ENCODE measurements at regions not wholly inside any gene's neighbourhood (a gene's known extent, or its start where the extent isn't known, plus 50 kb on each side); places are given as distances from the start of the nearest gene placed in this dataset.

DNA sequence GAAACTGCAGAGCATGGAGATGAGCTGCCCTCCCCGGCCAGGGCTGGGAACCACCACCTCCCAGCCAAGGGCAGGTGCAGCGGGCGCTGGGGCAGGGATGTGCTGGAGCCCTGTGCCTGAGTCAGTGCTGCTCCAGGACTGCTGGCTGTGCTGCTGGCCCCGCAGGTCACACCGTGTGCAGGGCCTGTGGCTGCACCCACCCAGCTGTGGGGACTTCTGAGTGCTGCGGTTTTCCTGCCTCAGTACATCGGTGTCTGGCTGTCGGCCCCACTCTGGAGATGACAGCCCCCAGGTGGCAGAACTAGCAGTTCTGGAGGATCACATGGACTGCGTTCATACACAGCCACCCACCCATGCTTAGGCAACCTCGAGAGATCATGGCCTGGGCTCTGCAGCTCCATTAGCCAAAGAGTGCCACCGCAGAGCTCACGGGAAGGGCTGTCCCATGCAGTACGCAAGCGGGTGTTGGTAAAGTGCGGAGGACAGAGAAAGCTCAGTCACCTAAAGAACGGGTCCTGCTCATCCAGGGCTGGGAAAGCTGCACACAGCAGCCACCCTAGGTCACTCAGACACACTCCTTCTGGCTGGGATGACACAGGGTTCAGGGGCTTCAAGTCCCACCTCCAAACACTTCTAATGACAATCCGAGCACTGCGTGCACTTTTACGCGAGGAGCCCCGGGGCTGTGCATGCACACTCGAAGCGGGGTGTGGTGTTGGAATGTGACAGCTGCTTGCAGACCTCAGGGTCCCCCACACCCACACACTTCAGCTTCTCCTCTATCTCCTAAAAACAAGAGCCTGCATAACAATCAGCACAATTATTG is 198.1 kb upstream of the PPP2R2D start:
- no peak for DNase-seq (ENCODE audit: extremely low read depth, low read depth)

GRCh38 chr10:131703541-131703940 is 197.3 kb upstream of the PPP2R2D start:
- no peak for TF ChIP-seq CTCF (IDR thresholded peaks at IDR 0.05; ENCODE audit: low read depth, low read length)
- no peak for DNase-seq (ENCODE audit: extremely low read depth, low read depth)

More for the DNA sequence above, 198.1 kb upstream of the PPP2R2D start:
- TF ChIP-seq CTCF (IDR thresholded peaks at IDR 0.05; ENCODE audit: low read depth, low read length) = no peak

- no peak for TF ChIP-seq CTCF (IDR thresholded peaks at IDR 0.05; ENCODE audit: low read depth, low read length)
- DNase-seq (ENCODE audit: extremely low read depth, low read depth) = no peak
Observed at GRCh38 chr10:131703941-131704340, 196.9 kb upstream of the PPP2R2D start.

- TF ChIP-seq CTCF (IDR thresholded peaks at IDR 0.05; ENCODE audit: low read depth, low read length) = no peak
- no peak for DNase-seq (ENCODE audit: extremely low read depth, low read depth)
Observed at GRCh38 chr10:131706476-131706875, 194.3 kb upstream of the PPP2R2D start.

- TF ChIP-seq CTCF (IDR thresholded peaks at IDR 0.05; ENCODE audit: low read depth, low read length) = no peak
- DNase-seq (ENCODE audit: extremely low read depth, low read depth) = no peak
Observed at GRCh38 chr10:131706952-131707351, 193.9 kb upstream of the PPP2R2D start.

GRCh38 chr10:131708225-131708880 is 192.5 kb upstream of the PPP2R2D start:
- TF ChIP-seq CTCF (IDR thresholded peaks at IDR 0.05; ENCODE audit: low read depth, low read length) = no peak
- no peak for DNase-seq (ENCODE audit: extremely low read depth, low read depth)

- no peak for TF ChIP-seq CTCF (IDR thresholded peaks at IDR 0.05; ENCODE audit: low read depth, low read length)
Observed at GRCh38 chr10:131710142-131710861, 190.5 kb upstream of the PPP2R2D start.

More at GRCh38 chr10:131710142-131710861, 190.5 kb upstream of the PPP2R2D start:
- DNase-seq (ENCODE audit: extremely low read depth, low read depth) = no peak
